ENCODE measurements at regions not wholly inside any gene's neighbourhood (a gene's known extent, or its start where the extent isn't known, plus 50 kb on each side); places are given as distances from the start of the nearest gene placed in this dataset.

- Histone ChIP-seq H3K9ac (ENCODE audit: insufficient read depth in 1 of 2, low read depth in 2 of 2, low read length in 2 of 2) (no peak overlapping the region), H3K9me1 (ENCODE audit: control insufficient read depth, insufficient read depth, low read length) (no peaks in the 10 kb centered on the region), H3K27ac (ENCODE audit: extremely low read depth, low read depth, low read length) (no peak overlapping the region), H3K4me3 (no peak overlapping the region), H3K9me3 (replicated peaks; ENCODE audit: control insufficient read depth, insufficient read depth, low read depth, low read length) (no peaks in the 10 kb centered on the region), H3K27me3 (ENCODE audit: control insufficient read depth in 2 of 2, insufficient read depth in 2 of 2, low read length in 2 of 2) (no peaks in the 10 kb centered on the region), H3K4me2 (ENCODE audit: insufficient read depth, low read length) (no peak overlapping the region), H3K4me1 (replicated peaks in 1 of 2; ENCODE audit: control insufficient read depth in 2 of 2, insufficient read depth in 2 of 2, low read length in 2 of 2) (no peaks in the 10 kb centered on the region), H3K36me3 (ENCODE audit: control insufficient read depth, insufficient read depth, low read length) (no peaks in the 10 kb centered on the region), H4K20me1 (replicated peaks; ENCODE audit: control insufficient read depth, insufficient read depth, low read length) (no peaks in the 10 kb centered on the region), H2AFZ (ENCODE audit: low read depth, low read length) (no peak overlapping the region), H3K79me2 (ENCODE audit: control insufficient read depth, insufficient read depth, low read length) (no peaks in the 10 kb centered on the region)
- FAIRE-seq: no peak
- no peak for DNase-seq (ENCODE audit: extremely low read depth in 1 of 4, low spot score in 3 of 4)
- intact Hi-C loops (cut with micrococcal nuclease) (no loop called here), in situ Hi-C loops (cut with MboI) (loop anchor here (10.0 kb wide), 1 partner anchor 201 kb away; the partner anchor contains the start of gene EN1)
- WGBS (ENCODE audit: insufficient coverage, low coverage, missing lambda C conversion rate): 0% methylated on average over 4 of the region's 4 CpGs
- no peak for ATAC-seq
- TF ChIP-seq POLR2AphosphoS5 (IDR thresholded peaks at IDR 0.05; ENCODE audit: control insufficient read depth, insufficient read depth, low read depth, low read length): no peak
- TF ChIP-seq ZNF354B (CRISPR knock-in tag; IDR thresholded peaks at IDR 0.05): no peak
- no peak for TF ChIP-seq CEBPG (CRISPR knock-in tag; IDR thresholded peaks at IDR 0.05)
- no peak for TF ChIP-seq CEBPG (tag; conservative IDR thresholded peaks at IDR 0.05 in 1 of 2, IDR thresholded peaks at IDR 0.05 in 1 of 2)
- no peak for TF ChIP-seq ZBTB5 (IDR thresholded peaks at IDR 0.05)
- no peak for TF ChIP-seq HDAC3 (IDR thresholded peaks at IDR 0.05; ENCODE audit: borderline replicate concordance, partially characterized antibody)
- no peak for TF ChIP-seq HNRNPH1 (optimal IDR thresholded peaks at IDR 0.05; ENCODE audit: low read depth, low read length)
- TF ChIP-seq RAD21 (CRISPR knock-in tag; conservative IDR thresholded peaks at IDR 0.05 in 1 of 2, IDR thresholded peaks at IDR 0.05 in 1 of 2): no peak
- TF ChIP-seq FUS (optimal IDR thresholded peaks at IDR 0.05; ENCODE audit: low read depth, low read length): no peak
- TF ChIP-seq ZNF318 (IDR thresholded peaks at IDR 0.05; ENCODE audit: borderline replicate concordance in 1 of 2, low read depth in 1 of 2): no peak
- POLR2A ChIA-PET: no interaction called here
- CTCF ChIA-PET (ENCODE audit: low intra/inter-chr PET ratio): no interaction called here
- BruUV-seq (replicated peaks): no TSS peak
These were observed 203.3 kb downstream of the EN1 start for GRCh38 chr2:118644190-118644589.

Data from K562 (cell line).